ENCODE measurements at regions not wholly inside any gene's neighbourhood (a gene's known extent, or its start where the extent isn't known, plus 50 kb on each side); places are given as distances from the start of the nearest gene placed in this dataset.

GRCh38 chr3:73783811-73784210, 159.1 kb upstream of the PDZRN3 start:
- TF ChIP-seq CTCF (IDR thresholded peaks at IDR 0.05; ENCODE audit: low read length): no peak
- no peak for TF ChIP-seq EZH2phosphoT487 (IDR thresholded peaks at IDR 0.05; ENCODE audit: low read length)
- no peak for TF ChIP-seq EZH2 (optimal IDR thresholded peaks at IDR 0.05; ENCODE audit: low read depth, low read length)
- Histone ChIP-seq H3K27me3 (replicated peaks; ENCODE audit: insufficient read depth, low read length) (no peaks in the 10 kb centered on the region), H3K9ac (ENCODE audit: low read length) (no peak overlapping the region), H3K9me3 (replicated peaks; ENCODE audit: insufficient read depth, low read length) (no peaks in the 10 kb centered on the region), H3K79me2 (ENCODE audit: low read length) (no peaks in the 10 kb centered on the region), H2AFZ (ENCODE audit: low read length) (no peak overlapping the region), H3K4me1 (ENCODE audit: low read length) (no peaks in the 10 kb centered on the region), H3K36me3 (replicated peaks; ENCODE audit: insufficient read depth, low read length) (no peaks in the 10 kb centered on the region), H3K4me2 (ENCODE audit: low read depth, low read length) (no peak overlapping the region), H3K9me2 (replicated peaks; ENCODE audit: insufficient read depth, low read length) (no peaks in the 10 kb centered on the region), H3K27ac (ENCODE audit: low read length) (no peak overlapping the region), H4K20me1 (ENCODE audit: insufficient read depth, low read length) (no peaks in the 10 kb centered on the region), H3K4me3 (ENCODE audit: low read length) (no peak overlapping the region), H3F3A (ENCODE audit: insufficient read depth, low read length) (no peaks in the 10 kb centered on the region)
- no peak for DNase-seq

GRCh38 chr3:73781541-73781940, 156.8 kb upstream of the PDZRN3 start:
- no peak overlapping the region for H3K4me2 ChIP-seq (ENCODE audit: low read depth, low read length)
- no peaks in the 10 kb centered on the region for H3F3A ChIP-seq (ENCODE audit: insufficient read depth, low read length)
- no peak overlapping the region for H3K9ac ChIP-seq (ENCODE audit: low read length)
- no peak for DNase-seq
- H3K36me3 ChIP-seq (replicated peaks; ENCODE audit: insufficient read depth, low read length): no peaks in the 10 kb centered on the region
- H3K79me2 ChIP-seq (ENCODE audit: low read length): no peaks in the 10 kb centered on the region
- no peaks in the 10 kb centered on the region for H3K27me3 ChIP-seq (replicated peaks; ENCODE audit: insufficient read depth, low read length)
- no peaks in the 10 kb centered on the region for H3K9me2 ChIP-seq (replicated peaks; ENCODE audit: insufficient read depth, low read length)
- no peaks in the 10 kb centered on the region for H3K4me1 ChIP-seq (ENCODE audit: low read length)
- no peak for TF ChIP-seq CTCF (IDR thresholded peaks at IDR 0.05; ENCODE audit: low read length)
- TF ChIP-seq EZH2phosphoT487 (IDR thresholded peaks at IDR 0.05; ENCODE audit: low read length): no peak
- TF ChIP-seq EZH2 (optimal IDR thresholded peaks at IDR 0.05; ENCODE audit: low read depth, low read length): no peak
- H3K4me3 ChIP-seq (ENCODE audit: low read length): no peak overlapping the region
- no peak overlapping the region for H2AFZ ChIP-seq (ENCODE audit: low read length)
- H4K20me1 ChIP-seq (ENCODE audit: insufficient read depth, low read length): no peaks in the 10 kb centered on the region
- no peaks in the 10 kb centered on the region for H3K9me3 ChIP-seq (replicated peaks; ENCODE audit: insufficient read depth, low read length)
- H3K27ac ChIP-seq (ENCODE audit: low read length): no peak overlapping the region

GRCh38 chr3:73774645-73775044, 149.9 kb upstream of the PDZRN3 start:
- no peak overlapping the region for H3K27ac ChIP-seq (ENCODE audit: low read length)
- no peaks in the 10 kb centered on the region for H3K79me2 ChIP-seq (ENCODE audit: low read length)

More at GRCh38 chr3:73774645-73775044, 149.9 kb upstream of the PDZRN3 start:
- Histone ChIP-seq H3F3A (ENCODE audit: insufficient read depth, low read length) (no peaks in the 10 kb centered on the region), H3K4me1 (ENCODE audit: low read length) (no peaks in the 10 kb centered on the region), H3K9ac (ENCODE audit: low read length) (no peak overlapping the region), H3K9me2 (replicated peaks; ENCODE audit: insufficient read depth, low read length) (no peaks in the 10 kb centered on the region), H3K9me3 (replicated peaks; ENCODE audit: insufficient read depth, low read length) (no peaks in the 10 kb centered on the region), H3K4me3 (ENCODE audit: low read length) (no peak overlapping the region), H4K20me1 (ENCODE audit: insufficient read depth, low read length) (no peaks in the 10 kb centered on the region), H3K36me3 (replicated peaks; ENCODE audit: insufficient read depth, low read length) (no peaks in the 10 kb centered on the region), H2AFZ (ENCODE audit: low read length) (no peak overlapping the region), H3K4me2 (ENCODE audit: low read depth, low read length) (no peak overlapping the region), H3K27me3 (replicated peaks; ENCODE audit: insufficient read depth, low read length) (no peaks in the 10 kb centered on the region)
- TF ChIP-seq CTCF (IDR thresholded peaks at IDR 0.05; ENCODE audit: low read length) (no peak), EZH2 (optimal IDR thresholded peaks at IDR 0.05; ENCODE audit: low read depth, low read length) (no peak), EZH2phosphoT487 (IDR thresholded peaks at IDR 0.05; ENCODE audit: low read length) (no peak)
- DNase-seq: no peak
